Fibroblast of the aortic adventitia (primary cell): ENCODE measurements at regions not wholly inside any gene's neighbourhood (a gene's known extent, or its start where the extent isn't known, plus 50 kb on each side); places are given as distances from the start of the nearest gene placed in this dataset.

Source experiments
- DNase-seq: peaks from one replicate; pipeline ENCODE4 v3.0.0-alpha.2; 2010; ENCODE audit warnings: low read depth
- H3K4me3 ChIP-seq: 2 replicates; pipeline ENCODE4 v1.5.1; 2011; ENCODE audit warnings: low read depth, mild to moderate bottlenecking, control low read depth, low read length, moderate library complexity
- CTCF ChIP-seq: IDR thresholded peaks from 2 replicates; pipeline ENCODE4 v1.5.1; 2011; ENCODE audit warnings: mild to moderate bottlenecking, low read length, control low read depth, inconsistent platforms; ENCODE audit not compliant: insufficient read depth

GRCh38 chr5:107275333-107275732 lies 395.4 kb downstream of the EFNA5 start:
- no peak overlapping the region for H3K4me3 ChIP-seq
- no peak for DNase-seq
- TF ChIP-seq CTCF = no peak

GRCh38 chr5:107274571-107274970 lies 396.2 kb downstream of the EFNA5 start:
- TF ChIP-seq CTCF = no peak
- DNase-seq = no peak
- H3K4me3 ChIP-seq = no peak overlapping the region

- H3K4me3 ChIP-seq = no peak overlapping the region
- TF ChIP-seq CTCF = no peak
- no peak for DNase-seq
Observed at GRCh38 chr5:107272954-107273353, 397.8 kb downstream of the EFNA5 start.

GRCh38 chr5:107272509-107272908 lies 398.2 kb downstream of the EFNA5 start:
- TF ChIP-seq CTCF = no peak
- H3K4me3 ChIP-seq = no peak overlapping the region
- no peak for DNase-seq

GRCh38 chr5:107271682-107272350 lies 398.9 kb downstream of the EFNA5 start:
- no peak for TF ChIP-seq CTCF
- no peak for DNase-seq
- no peak overlapping the region for H3K4me3 ChIP-seq

GRCh38 chr5:107270561-107270960 lies 400.2 kb downstream of the EFNA5 start:
- no peak for TF ChIP-seq CTCF
- H3K4me3 ChIP-seq = no peak overlapping the region
- DNase-seq = no peak

- no peak overlapping the region for H3K4me3 ChIP-seq
- no peak for TF ChIP-seq CTCF
- no peak for DNase-seq
Observed at GRCh38 chr5:107269678-107270077, 401.1 kb downstream of the EFNA5 start.
